ENCODE measurements at regions not wholly inside any gene's neighbourhood (a gene's known extent, or its start where the extent isn't known, plus 50 kb on each side); places are given as distances from the start of the nearest gene placed in this dataset.

DNA sequence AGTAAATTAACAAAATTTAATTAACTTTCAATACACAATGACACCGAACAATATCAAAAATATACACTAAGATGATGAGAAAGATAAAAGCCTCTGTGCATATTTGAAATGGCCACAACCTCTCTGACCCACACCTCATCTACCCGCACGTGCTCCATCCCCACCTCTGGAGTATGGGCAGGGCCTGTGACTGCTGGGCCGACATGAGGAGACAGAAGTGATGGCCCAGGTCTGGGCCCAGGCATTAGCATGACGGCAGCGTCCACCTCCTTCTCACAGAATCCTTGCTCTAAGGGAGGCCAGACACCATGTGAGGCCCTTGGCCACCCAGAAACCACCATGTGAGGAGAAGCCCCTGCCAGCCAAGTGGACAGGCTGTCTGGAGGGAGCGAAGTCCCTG, 122.1 kb upstream of the RNF32 start:
- TF ChIP-seq, protein P1, sequence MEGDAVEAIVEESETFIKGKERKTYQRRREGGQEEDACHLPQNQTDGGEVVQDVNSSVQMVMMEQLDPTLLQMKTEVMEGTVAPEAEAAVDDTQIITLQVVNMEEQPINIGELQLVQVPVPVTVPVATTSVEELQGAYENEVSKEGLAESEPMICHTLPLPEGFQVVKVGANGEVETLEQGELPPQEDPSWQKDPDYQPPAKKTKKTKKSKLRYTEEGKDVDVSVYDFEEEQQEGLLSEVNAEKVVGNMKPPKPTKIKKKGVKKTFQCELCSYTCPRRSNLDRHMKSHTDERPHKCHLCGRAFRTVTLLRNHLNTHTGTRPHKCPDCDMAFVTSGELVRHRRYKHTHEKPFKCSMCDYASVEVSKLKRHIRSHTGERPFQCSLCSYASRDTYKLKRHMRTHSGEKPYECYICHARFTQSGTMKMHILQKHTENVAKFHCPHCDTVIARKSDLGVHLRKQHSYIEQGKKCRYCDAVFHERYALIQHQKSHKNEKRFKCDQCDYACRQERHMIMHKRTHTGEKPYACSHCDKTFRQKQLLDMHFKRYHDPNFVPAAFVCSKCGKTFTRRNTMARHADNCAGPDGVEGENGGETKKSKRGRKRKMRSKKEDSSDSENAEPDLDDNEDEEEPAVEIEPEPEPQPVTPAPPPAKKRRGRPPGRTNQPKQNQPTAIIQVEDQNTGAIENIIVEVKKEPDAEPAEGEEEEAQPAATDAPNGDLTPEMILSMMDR (IDR thresholded peaks at IDR 0.05; ENCODE audit: insufficient read depth, low read length) = no peak
- TF ChIP-seq POLR2AphosphoS5 (IDR thresholded peaks at IDR 0.05; ENCODE audit: low read depth) = no peak
- no peak for TF ChIP-seq SPI1 (IDR thresholded peaks at IDR 0.05; ENCODE audit: borderline replicate concordance, low read depth)
- TF ChIP-seq GABPA (IDR thresholded peaks at IDR 0.05; ENCODE audit: low read depth) = no peak
- TF ChIP-seq, protein P2, sequence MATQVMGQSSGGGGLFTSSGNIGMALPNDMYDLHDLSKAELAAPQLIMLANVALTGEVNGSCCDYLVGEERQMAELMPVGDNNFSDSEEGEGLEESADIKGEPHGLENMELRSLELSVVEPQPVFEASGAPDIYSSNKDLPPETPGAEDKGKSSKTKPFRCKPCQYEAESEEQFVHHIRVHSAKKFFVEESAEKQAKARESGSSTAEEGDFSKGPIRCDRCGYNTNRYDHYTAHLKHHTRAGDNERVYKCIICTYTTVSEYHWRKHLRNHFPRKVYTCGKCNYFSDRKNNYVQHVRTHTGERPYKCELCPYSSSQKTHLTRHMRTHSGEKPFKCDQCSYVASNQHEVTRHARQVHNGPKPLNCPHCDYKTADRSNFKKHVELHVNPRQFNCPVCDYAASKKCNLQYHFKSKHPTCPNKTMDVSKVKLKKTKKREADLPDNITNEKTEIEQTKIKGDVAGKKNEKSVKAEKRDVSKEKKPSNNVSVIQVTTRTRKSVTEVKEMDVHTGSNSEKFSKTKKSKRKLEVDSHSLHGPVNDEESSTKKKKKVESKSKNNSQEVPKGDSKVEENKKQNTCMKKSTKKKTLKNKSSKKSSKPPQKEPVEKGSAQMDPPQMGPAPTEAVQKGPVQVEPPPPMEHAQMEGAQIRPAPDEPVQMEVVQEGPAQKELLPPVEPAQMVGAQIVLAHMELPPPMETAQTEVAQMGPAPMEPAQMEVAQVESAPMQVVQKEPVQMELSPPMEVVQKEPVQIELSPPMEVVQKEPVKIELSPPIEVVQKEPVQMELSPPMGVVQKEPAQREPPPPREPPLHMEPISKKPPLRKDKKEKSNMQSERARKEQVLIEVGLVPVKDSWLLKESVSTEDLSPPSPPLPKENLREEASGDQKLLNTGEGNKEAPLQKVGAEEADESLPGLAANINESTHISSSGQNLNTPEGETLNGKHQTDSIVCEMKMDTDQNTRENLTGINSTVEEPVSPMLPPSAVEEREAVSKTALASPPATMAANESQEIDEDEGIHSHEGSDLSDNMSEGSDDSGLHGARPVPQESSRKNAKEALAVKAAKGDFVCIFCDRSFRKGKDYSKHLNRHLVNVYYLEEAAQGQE (IDR thresholded peaks at IDR 0.05; ENCODE audit: insufficient replicate concordance, low read depth) = no peak
